Breast epithelium (tissue), 3 donors: ENCODE measurements at regions not wholly inside any gene's neighbourhood (a gene's known extent, or its start where the extent isn't known, plus 50 kb on each side); places are given as distances from the start of the nearest gene placed in this dataset.

Experiments
- POLR2A ChIP-seq: fragments of 450-650 bp; IDR thresholded peaks from one replicate; pipeline ENCODE4 v1.6.1; 2016; ENCODE audit warnings: antibody characterized with exemption, mild to moderate bottlenecking, moderate library complexity
- TF ChIP-seq, protein P1 (sequence below), 3 donors: fragments of 450-650 bp; IDR thresholded peaks; one replicate each; pipeline ENCODE4 v1.5.1; 2016 to 2017; ENCODE audit warnings: antibody characterized with exemption in 3 of 3, mild to moderate bottlenecking in 3 of 3, moderate library complexity in 3 of 3

DNA sequence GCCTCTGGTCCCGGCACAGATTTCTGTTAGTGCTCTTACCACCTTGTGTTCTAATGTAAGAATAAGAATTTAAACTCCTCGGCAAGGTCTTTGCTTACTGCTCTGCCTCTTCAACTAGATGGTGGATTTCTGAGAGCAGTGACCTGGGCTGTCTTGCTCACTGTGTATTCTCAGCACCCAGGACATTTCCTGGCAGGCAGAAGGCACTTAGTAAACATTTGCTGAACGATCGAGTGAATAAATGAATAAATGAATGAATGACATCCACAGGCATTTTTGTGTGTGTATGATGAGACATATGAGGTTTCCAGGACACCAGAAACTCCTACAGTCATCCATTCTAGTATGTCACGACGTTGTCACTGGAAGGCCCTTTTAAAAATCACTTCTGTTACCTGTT is 143.2 kb downstream of the BOD1 start:
- TF ChIP-seq, protein P1, sequence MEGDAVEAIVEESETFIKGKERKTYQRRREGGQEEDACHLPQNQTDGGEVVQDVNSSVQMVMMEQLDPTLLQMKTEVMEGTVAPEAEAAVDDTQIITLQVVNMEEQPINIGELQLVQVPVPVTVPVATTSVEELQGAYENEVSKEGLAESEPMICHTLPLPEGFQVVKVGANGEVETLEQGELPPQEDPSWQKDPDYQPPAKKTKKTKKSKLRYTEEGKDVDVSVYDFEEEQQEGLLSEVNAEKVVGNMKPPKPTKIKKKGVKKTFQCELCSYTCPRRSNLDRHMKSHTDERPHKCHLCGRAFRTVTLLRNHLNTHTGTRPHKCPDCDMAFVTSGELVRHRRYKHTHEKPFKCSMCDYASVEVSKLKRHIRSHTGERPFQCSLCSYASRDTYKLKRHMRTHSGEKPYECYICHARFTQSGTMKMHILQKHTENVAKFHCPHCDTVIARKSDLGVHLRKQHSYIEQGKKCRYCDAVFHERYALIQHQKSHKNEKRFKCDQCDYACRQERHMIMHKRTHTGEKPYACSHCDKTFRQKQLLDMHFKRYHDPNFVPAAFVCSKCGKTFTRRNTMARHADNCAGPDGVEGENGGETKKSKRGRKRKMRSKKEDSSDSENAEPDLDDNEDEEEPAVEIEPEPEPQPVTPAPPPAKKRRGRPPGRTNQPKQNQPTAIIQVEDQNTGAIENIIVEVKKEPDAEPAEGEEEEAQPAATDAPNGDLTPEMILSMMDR (IDR thresholded peaks at IDR 0.05) = no peak
- no peak for TF ChIP-seq POLR2A
